A673 (cell line): ENCODE measurements at regions not wholly inside any gene's neighbourhood (a gene's known extent, or its start where the extent isn't known, plus 50 kb on each side); places are given as distances from the start of the nearest gene placed in this dataset.

Experiments used
- CTCF ChIP-seq: fragments of 300-800, 200-600 bp; sonication (generic); conservative IDR thresholded peaks from 2 replicates; pipeline ENCODE4 v1.5.1; 2017; ENCODE audit warnings: low read depth, mild to moderate bottlenecking, antibody characterized with exemption, low read length, moderate library complexity, mixed read lengths
- EZH2 ChIP-seq: fragments of 200-600 bp; sonication (generic); IDR thresholded peaks from 2 replicates; pipeline ENCODE4 v1.6.1; 2017; ENCODE audit warnings: borderline replicate concordance, low read depth, mild to moderate bottlenecking, mixed read lengths, antibody characterized with exemption, low read length; ENCODE audit not compliant: poor library complexity, severe bottlenecking

- TF ChIP-seq CTCF = no peak
- no peak for TF ChIP-seq EZH2
Measured at GRCh38 chr2:6793371-6793770, 72.3 kb downstream of the CMPK2 start.
